Immature natural killer cell (primary cell): ENCODE measurements at regions not wholly inside any gene's neighbourhood (a gene's known extent, or its start where the extent isn't known, plus 50 kb on each side); places are given as distances from the start of the nearest gene placed in this dataset.

Source experiments
- DNase-seq, 3 donors: peaks; one replicate each; pipeline ENCODE4 v3.0.0; 2022; ENCODE audit warnings: mixed read lengths in 1 of 3
- H3K27ac Mint-ChIP-seq, 6 donors: one replicate each; pipeline ENCODE4 v1.8.0; 2020; ENCODE audit warnings: mixed read lengths in 6 of 6, mild to moderate bottlenecking in 5 of 6, inconsistent platforms in 4 of 6, moderate library complexity in 3 of 6
- H3K27me3 Mint-ChIP-seq, 3 donors: one replicate each; pipeline ENCODE4 v1.8.0; 2020 to 2021; ENCODE audit warnings: low read depth in 3 of 3, mild to moderate bottlenecking in 3 of 3, mixed read lengths in 3 of 3, moderate library complexity in 3 of 3, inconsistent platforms in 1 of 3
- H3K36me3 Mint-ChIP-seq, 3 donors: one replicate each; pipeline ENCODE4 v1.8.0; 2020; ENCODE audit warnings: mixed read lengths in 3 of 3, inconsistent platforms in 2 of 3, mild to moderate bottlenecking in 2 of 3
- H3K4me1 Mint-ChIP-seq, 2 donors: one replicate each; pipeline ENCODE4 v1.8.0; 2020; ENCODE audit warnings: inconsistent platforms in 2 of 2, mild to moderate bottlenecking in 2 of 2, mixed read lengths in 2 of 2, moderate library complexity in 1 of 2
- H3K4me3 Mint-ChIP-seq, 5 donors: one replicate each; pipeline ENCODE4 v1.8.0; 2020; ENCODE audit warnings: mild to moderate bottlenecking in 5 of 5, mixed read lengths in 5 of 5, inconsistent platforms in 3 of 5, moderate library complexity in 3 of 5
- H3K9me3 Mint-ChIP-seq, 6 donors: one replicate each; pipeline ENCODE4 v1.8.0; 2020; ENCODE audit warnings: mild to moderate bottlenecking in 6 of 6, mixed read lengths in 6 of 6, inconsistent platforms in 4 of 6, moderate library complexity in 3 of 6

DNA sequence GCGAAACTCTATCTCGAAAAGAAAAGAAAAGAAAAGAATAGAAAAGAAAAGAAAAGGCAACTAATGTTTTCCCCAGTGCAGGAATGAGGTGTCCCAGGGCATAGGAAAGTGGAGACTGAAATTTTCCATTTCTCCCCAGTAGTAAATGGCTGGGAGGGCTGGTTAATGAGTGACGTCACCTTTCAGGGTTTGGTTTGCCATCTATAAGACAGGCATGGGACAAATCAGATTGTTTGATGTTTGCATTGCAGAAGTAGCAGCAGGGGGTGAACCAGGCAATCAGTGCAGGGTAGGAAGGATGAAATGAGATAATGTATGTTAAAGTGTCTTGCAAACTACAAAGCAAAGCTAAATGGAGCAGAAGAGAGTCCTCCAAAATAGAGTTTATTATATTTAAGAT, 533.4 kb downstream of the PKHD1 start:
- Mint-ChIP-seq H3K4me1 (no peaks in the 10 kb centered on the region), H3K9me3 (peaks cover 0 to 26% (median 2%) of the 10 kb centered on the region in 6 donors), H3K4me3 (no peak overlapping the region), H3K27ac (no peak overlapping the region), H3K36me3 (no peaks in the 10 kb centered on the region), H3K27me3 (peaks cover 0 to 2% (median 1%) of the 10 kb centered on the region in 3 donors)
- DNase-seq: no peak

GRCh38 chr6:51559059-51559458, 528.4 kb downstream of the PKHD1 start:
- H3K9me3 Mint-ChIP-seq: peaks cover 0 to 18% (median 3%) of the 10 kb centered on the region in 6 donors
- no peaks in the 10 kb centered on the region for H3K36me3 Mint-ChIP-seq
- H3K4me3 Mint-ChIP-seq: no peak overlapping the region
- no peaks in the 10 kb centered on the region for H3K4me1 Mint-ChIP-seq
- H3K27me3 Mint-ChIP-seq: peaks cover 0 to under 1% (median 0%) of the 10 kb centered on the region in 3 donors
- no peak for DNase-seq
- H3K27ac Mint-ChIP-seq: no peak overlapping the region

DNA sequence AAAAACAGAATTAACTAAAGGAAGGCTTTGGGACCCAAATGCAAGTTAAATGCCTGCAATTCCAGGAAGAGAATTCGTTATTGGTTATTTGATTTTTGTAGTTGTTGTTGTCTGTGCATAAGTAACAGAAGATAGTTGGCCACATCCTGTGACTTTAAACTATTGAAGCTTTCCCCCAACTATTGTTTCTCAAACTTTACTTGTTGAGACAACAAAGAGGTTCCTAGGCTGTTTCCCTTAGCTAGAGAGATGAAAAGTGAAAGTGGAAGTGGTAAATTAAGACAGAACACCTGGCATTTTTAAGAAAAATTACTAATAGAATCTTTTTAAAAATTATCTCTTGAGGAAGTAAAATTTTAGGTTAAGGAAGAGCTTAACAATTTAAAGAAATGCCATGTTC, 525.2 kb downstream of the PKHD1 start:
- peaks cover 0 to 4% (median 2%) of the 10 kb centered on the region in 6 donors for H3K9me3 Mint-ChIP-seq
- no peak overlapping the region for H3K4me3 Mint-ChIP-seq
- no peaks in the 10 kb centered on the region for H3K4me1 Mint-ChIP-seq
- DNase-seq: no peak
- no peak overlapping the region for H3K27ac Mint-ChIP-seq
- H3K36me3 Mint-ChIP-seq: no peaks in the 10 kb centered on the region
- no peaks in the 10 kb centered on the region for H3K27me3 Mint-ChIP-seq
